ENCODE measurements at regions not wholly inside any gene's neighbourhood (a gene's known extent, or its start where the extent isn't known, plus 50 kb on each side); places are given as distances from the start of the nearest gene placed in this dataset.

GRCh38 chr18:56108478-56109367 lies 520.7 kb upstream of the TCF4 start:
- H3K9me3 Mint-ChIP-seq = peaks cover 25 to 26% of the 10 kb centered on the region in 2 donors

DNA sequence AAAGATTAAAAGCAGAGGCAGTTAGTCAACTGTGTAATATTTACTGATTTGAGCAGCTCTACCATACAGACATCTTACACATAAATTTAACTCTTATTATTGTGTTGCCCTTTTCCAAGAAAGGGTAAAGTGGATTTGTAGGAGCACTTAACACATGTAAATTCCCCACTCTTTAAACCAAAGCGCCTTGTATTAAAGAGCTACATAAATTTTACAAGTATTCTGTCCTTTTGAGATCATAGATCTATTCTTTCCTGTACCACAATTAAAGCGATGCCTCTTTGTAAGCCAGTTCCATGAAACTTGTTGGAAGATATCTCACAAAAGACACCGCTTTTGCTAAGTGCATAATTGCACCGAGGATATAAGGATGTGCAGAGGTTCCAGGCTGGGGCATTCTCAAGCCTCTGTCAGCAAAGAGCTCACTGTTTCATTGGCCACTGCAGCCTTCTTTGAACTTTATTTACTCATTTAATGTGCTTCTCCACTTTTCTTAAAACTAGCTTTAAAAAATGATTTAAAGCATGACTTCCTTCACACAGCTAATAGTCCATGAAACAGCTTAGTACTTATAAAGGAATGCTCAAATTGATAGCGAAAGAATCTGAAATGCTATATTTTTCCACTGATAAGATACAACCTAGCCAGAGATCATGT lies 520.0 kb upstream of the TCF4 start:
- ATAC-seq (no peak), DNase-seq (ENCODE audit: low spot score in 2 of 2) (no peak)
- no peak overlapping the region for H3K27ac Mint-ChIP-seq
- H3K9me3 Mint-ChIP-seq = peaks cover 33 to 34% of the 10 kb centered on the region in 2 donors
- peaks cover 0 to 6% of the 10 kb centered on the region in 2 donors for H3K36me3 Mint-ChIP-seq

More at GRCh38 chr18:56108478-56109367, 520.7 kb upstream of the TCF4 start:
- Mint-ChIP-seq H3K36me3 (peaks cover 0 to 6% of the 10 kb centered on the region in 2 donors), H3K27ac (no peak overlapping the region)
- DNase-seq (ENCODE audit: low spot score in 2 of 2) = no peak
- no peak for ATAC-seq

DNA sequence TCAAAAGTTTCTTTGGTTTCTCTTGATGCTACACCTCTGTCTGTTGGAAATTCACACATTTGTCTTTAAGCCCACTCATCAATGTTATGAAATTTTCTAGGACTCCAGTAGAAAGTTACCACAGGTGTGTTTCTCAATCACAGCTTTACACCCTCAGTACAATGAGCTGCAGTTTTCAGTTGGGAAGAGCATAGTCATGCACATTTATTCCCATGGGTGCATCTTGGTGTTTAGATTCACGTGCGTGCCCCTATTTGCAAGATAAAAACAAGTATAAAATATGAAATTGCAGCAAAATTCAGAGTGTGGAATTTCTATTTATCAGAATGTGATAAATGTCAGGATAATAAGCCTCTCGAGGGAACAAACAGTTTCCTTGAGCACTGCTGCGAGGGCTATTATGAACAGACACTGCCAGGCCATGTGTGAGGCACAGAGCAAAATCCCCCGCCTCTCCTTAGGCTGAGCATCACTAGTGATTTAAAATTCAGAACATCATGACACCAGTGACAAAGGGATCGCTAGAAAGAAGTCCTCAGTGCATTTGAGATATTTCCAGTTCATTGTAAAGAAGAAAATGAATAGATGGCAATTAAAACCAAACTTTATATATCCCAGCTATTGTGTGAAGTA lies 512.2 kb upstream of the TCF4 start:
- no peak overlapping the region for H3K27ac Mint-ChIP-seq
- ATAC-seq = no peak
- H3K36me3 Mint-ChIP-seq = no peaks in the 10 kb centered on the region
- peaks cover 21 to 22% of the 10 kb centered on the region in 2 donors for H3K9me3 Mint-ChIP-seq
- DNase-seq (ENCODE audit: low spot score in 2 of 2) = no peak

DNA sequence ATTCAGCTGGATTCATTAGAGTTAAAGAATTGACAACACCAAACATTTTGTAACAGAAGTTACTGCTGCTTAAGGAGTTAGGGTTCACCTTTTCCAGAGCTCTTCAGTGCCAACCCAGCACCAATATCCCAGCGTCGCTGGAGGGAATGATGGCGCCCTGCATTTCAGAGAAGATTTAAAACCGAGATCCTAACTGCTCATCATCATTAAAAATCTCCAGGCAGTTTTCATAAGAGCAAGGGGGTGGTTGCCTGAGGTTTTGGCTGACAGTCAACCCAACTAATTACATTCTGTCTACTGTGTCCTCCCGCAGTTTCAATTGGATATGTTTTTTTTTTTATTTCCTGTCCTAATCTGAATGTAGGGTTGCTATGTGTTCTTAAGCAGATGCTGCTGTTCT lies 509.6 kb upstream of the TCF4 start:
- no peaks in the 10 kb centered on the region for H3K36me3 Mint-ChIP-seq
- peaks cover 19 to 20% of the 10 kb centered on the region in 2 donors for H3K9me3 Mint-ChIP-seq
- no peak overlapping the region for H3K27ac Mint-ChIP-seq
- ATAC-seq = no peak
- no peak for DNase-seq (ENCODE audit: low spot score in 2 of 2)

DNA sequence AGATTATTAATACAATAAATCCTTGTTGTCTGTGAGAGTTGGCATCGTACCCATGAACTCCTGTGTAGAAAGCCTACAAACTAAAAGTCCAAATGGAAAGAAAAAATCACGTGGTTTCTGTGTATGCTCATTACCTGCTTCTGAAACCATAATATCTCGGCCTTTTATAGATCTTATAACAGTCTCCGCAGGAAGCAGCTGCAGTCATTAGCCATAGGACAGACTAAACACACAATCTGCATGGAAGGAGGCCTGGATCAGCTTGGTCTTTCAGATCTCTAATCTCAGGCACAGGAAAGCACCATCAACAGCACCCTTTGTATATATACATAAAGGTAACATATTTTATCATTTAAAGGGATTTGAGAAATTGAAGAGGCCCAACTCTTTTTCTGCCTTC lies 508.9 kb upstream of the TCF4 start:
- Mint-ChIP-seq H3K36me3 (no peaks in the 10 kb centered on the region), H3K27ac (no peak overlapping the region), H3K9me3 (peaks cover 16 to 18% of the 10 kb centered on the region in 2 donors)
- ATAC-seq = no peak
- DNase-seq (ENCODE audit: low spot score in 2 of 2) = no peak

DNA sequence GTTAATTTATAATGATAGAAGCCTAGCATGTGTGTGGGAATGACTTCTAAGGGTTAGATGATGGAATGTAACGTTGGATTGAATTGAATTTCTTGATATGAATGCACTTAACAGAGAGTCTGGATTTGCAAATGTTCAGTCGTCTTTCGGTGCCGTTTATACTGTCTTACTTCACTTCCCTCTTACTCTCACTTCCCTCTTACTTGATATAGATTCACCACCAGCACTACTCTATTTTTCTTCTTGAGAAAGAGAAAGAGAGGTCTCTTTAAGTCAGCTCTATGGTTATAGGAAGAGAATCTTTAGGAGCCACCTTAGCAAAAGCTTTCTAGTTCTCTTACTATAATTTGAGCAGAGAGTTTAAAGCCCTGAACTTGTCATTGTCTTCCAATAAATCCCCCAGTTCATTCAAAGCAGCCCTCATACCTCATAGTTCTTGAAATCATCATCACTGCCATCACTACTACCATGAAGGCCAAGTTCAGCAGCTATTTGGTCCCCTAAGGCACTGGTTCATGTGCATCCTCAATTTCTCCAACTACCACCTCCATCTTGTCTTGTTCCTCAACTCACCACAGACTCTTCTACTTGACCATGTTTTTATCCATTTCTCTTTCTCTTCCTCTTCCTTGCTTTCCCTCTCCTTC lies 501.7 kb upstream of the TCF4 start:
- H3K9me3 Mint-ChIP-seq = peaks cover 18 to 19% of the 10 kb centered on the region in 2 donors
- no peak for ATAC-seq
- DNase-seq (ENCODE audit: low spot score in 2 of 2) = no peak
- no peak overlapping the region for H3K27ac Mint-ChIP-seq
- no peaks in the 10 kb centered on the region for H3K36me3 Mint-ChIP-seq

- Mint-ChIP-seq H3K36me3 (no peaks in the 10 kb centered on the region), H3K9me3 (peaks cover 9 to 10% of the 10 kb centered on the region in 2 donors), H3K27ac (no peak overlapping the region)
- DNase-seq (ENCODE audit: low spot score in 2 of 2) = no peak
- no peak for ATAC-seq
Observed at GRCh38 chr18:56086786-56087185, 498.8 kb upstream of the TCF4 start.

DNA sequence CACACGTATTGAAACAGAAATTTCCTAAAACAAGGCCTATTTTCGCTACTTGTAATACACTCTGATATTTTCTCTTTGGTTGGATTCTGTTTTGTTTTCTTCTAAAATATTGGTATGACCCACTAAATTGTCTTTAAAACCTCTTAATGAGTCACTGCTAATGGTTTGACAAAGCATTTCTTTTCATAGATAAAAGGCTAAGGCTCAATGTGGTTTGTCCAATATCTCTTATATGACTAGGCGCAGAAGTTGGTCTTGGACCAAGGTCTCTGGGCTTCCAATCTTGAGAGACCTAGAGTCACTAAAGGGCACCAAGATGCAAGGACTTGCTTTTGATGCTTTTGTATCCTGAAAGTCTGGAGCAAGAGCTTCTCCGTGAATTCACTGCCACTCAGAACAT lies 498.2 kb upstream of the TCF4 start:
- ATAC-seq (no peak), DNase-seq (ENCODE audit: low spot score in 2 of 2) (no peak)
- no peaks in the 10 kb centered on the region for H3K36me3 Mint-ChIP-seq
- H3K9me3 Mint-ChIP-seq = peaks cover 9 to 10% of the 10 kb centered on the region in 2 donors
- H3K27ac Mint-ChIP-seq = no peak overlapping the region

DNA sequence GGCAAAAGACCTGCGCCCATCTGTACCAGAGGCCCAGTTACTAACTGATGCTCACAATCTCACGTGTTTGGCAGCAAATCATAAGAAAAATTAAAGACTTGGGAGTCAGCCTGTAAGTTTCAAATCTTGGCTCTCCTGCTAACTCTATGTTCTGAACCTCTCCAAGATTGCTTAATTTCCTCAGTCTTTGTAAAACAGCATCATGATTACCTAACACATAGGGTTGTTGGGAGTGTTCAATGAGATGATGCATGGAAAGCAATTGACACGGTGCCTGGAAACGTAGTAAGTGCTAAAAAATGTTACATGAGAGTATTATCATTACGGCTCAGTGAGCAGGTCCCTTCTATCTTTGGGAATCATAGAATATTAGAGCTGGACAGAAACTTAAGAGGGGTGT lies 497.6 kb upstream of the TCF4 start:
- Mint-ChIP-seq H3K27ac (no peak overlapping the region), H3K36me3 (no peaks in the 10 kb centered on the region), H3K9me3 (peaks cover 14 to 15% of the 10 kb centered on the region in 2 donors)
- DNase-seq (ENCODE audit: low spot score in 2 of 2) = no peak
- ATAC-seq = no peak

DNA sequence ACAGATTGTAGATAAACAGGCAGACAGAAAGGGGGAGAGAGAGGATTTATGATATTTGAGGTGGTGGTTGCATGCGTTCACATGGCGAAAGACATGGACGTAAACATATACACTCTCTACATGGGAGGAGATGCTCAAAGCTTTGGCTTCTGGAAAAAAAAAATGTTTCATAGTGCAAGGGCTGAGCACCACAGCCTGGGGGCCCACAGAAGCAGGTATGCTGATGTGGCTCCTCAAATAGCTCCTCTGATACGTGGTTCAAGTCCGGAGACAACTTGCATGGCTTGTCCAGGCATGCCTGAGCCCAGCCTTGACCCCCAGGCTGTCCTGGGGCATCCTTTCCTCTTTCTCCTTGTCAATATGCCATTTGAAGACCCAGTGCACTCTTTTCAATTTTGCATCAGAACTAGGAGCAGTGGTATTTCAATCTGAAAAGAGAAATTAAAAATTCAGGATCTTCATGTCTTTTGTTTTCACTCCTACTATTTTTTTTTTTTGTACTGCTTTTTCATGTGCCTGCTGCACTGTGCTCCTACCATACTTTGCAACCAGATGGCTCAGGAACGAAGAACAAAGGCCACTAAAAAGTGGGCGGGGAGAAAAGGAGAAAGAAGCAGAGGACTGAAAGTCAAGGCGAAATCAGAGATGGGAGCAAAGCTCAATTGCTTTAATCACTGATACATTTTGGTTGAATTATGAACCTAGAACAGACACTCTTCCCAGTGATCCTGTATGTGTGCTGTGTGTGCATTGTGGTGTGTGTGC lies 495.7 kb upstream of the TCF4 start:
- no peak for DNase-seq (ENCODE audit: low spot score in 2 of 2)
- no peak overlapping the region for H3K27ac Mint-ChIP-seq

DNA sequence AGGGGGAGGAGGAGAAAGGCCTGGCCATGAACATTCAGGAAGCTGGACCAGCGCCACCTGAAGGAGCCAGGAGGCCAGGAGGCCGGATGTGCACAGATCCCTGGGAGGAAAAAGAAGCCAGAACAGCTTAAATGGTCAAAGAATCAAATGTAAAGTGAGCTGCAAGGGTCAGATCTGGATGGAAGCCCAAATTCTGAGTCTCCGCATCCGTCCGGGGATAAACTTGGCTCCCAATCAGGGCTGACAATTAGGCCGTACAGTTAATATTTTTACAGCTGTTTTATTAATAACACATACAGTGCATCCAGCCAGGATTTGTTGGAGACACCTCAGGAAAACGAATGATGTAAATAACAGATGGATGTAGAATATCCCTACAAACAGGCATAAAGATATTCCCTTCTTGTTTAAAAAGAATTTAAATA lies 495.1 kb upstream of the TCF4 start:
- no peaks in the 10 kb centered on the region for H3K36me3 Mint-ChIP-seq
- ATAC-seq (no peak), DNase-seq (ENCODE audit: low spot score in 2 of 2) (no peak)
- no peak overlapping the region for H3K27ac Mint-ChIP-seq
- H3K9me3 Mint-ChIP-seq = peaks cover 11 to 14% of the 10 kb centered on the region in 2 donors

More for the DNA sequence above, 495.7 kb upstream of the TCF4 start:
- ATAC-seq = no peak
- peaks cover 11 to 14% of the 10 kb centered on the region in 2 donors for H3K9me3 Mint-ChIP-seq
- no peaks in the 10 kb centered on the region for H3K36me3 Mint-ChIP-seq

- no peak overlapping the region for H3K27ac Mint-ChIP-seq
- no peak for DNase-seq (ENCODE audit: low spot score in 2 of 2)
- peaks cover 16 to 20% of the 10 kb centered on the region in 2 donors for H3K9me3 Mint-ChIP-seq
- H3K36me3 Mint-ChIP-seq = no peaks in the 10 kb centered on the region
- ATAC-seq = no peak
Observed at GRCh38 chr18:56076723-56077122, 488.7 kb upstream of the TCF4 start.

- no peak for ATAC-seq
Observed at GRCh38 chr18:56068701-56069100, 480.7 kb upstream of the TCF4 start.

GRCh38 chr18:56067969-56068671 lies 480.1 kb upstream of the TCF4 start:
- ATAC-seq = no peak
- peaks cover 7 to 10% of the 10 kb centered on the region in 2 donors for H3K9me3 Mint-ChIP-seq
- H3K27ac Mint-ChIP-seq = no peak overlapping the region
- H3K36me3 Mint-ChIP-seq = no peaks in the 10 kb centered on the region
- no peak for DNase-seq (ENCODE audit: low spot score in 2 of 2)

More at GRCh38 chr18:56068701-56069100, 480.7 kb upstream of the TCF4 start:
- no peak for DNase-seq (ENCODE audit: low spot score in 2 of 2)
- no peaks in the 10 kb centered on the region for H3K36me3 Mint-ChIP-seq
- peaks cover 7 to 10% of the 10 kb centered on the region in 2 donors for H3K9me3 Mint-ChIP-seq
- no peak overlapping the region for H3K27ac Mint-ChIP-seq

- Mint-ChIP-seq H3K9me3 (peaks cover 5 to 9% of the 10 kb centered on the region in 2 donors), H3K27ac (no peak overlapping the region), H3K36me3 (no peaks in the 10 kb centered on the region)
- ATAC-seq (no peak), DNase-seq (ENCODE audit: low spot score in 2 of 2) (no peak)
Observed at GRCh38 chr18:56067214-56067894, 479.4 kb upstream of the TCF4 start.
